Psoas muscle (tissue), 7 donors: ENCODE measurements at regions not wholly inside any gene's neighbourhood (a gene's known extent, or its start where the extent isn't known, plus 50 kb on each side); places are given as distances from the start of the nearest gene placed in this dataset.

Experiments used
- ATAC-seq, 4 donors: fragments of 200-7000 bp; cut with Tn5 transposase; one replicate each; pipeline ENCODE4 v1.9.1; 2020; ENCODE audit warnings: moderate library complexity in 3 of 4, mild to moderate bottlenecking in 2 of 4
- DNase-seq, 2 donors: peaks; one replicate each; pipeline ENCODE4 v3.0.0-alpha.2; 2020
- H3K27ac ChIP-seq: fragments of 200-600 bp; one replicate; pipeline ENCODE4 v1.8.0; 2022
- H3K27me3 ChIP-seq, 3 donors: fragments of 200-600 bp in 1 of 3; one replicate each; pipeline versions ENCODE4 v1.6.1 to v1.8.0; 2013 to 2022; ENCODE audit warnings: low read length in 2 of 3, mild to moderate bottlenecking in 2 of 3, moderate library complexity in 1 of 3; ENCODE audit not compliant: insufficient read depth in 3 of 3
- H3K36me3 ChIP-seq, 2 donors: fragments of 200-600 bp in 1 of 2; one replicate each; pipeline versions ENCODE4 v1.6.1 to v1.8.0; 2013 to 2022; ENCODE audit warnings: low read depth in 1 of 2, mild to moderate bottlenecking in 1 of 2, moderate library complexity in 1 of 2; ENCODE audit not compliant: insufficient read depth in 1 of 2
- H3K4me1 ChIP-seq: fragments of 200-600 bp; one replicate; pipeline ENCODE4 v1.8.0; 2022
- H3K4me3 ChIP-seq: fragments of 200-600 bp; one replicate; pipeline ENCODE4 v1.8.0; 2022; ENCODE audit warnings: mild to moderate bottlenecking
- H3K9me3 ChIP-seq: fragments of 200-600 bp; one replicate; pipeline ENCODE4 v1.8.0; 2022
- CTCF ChIP-seq: fragments of 200-600 bp; IDR thresholded peaks from one replicate; pipeline ENCODE4 v1.8.0; 2022; ENCODE audit warnings: antibody characterized with exemption
- WGBS, 3 donors: extraction: QIAGEN DNeasy Blood & Tissue Kit; methylation state at CpG; one replicate each; pipeline versions ENCODE4 v1.1.6 to v1.1.7; 2013; 5-methylcytosine and 5-hydroxymethylcytosine counted together
- intact Hi-C, 2 donors: fragments of 100-400 bp; cut with DNase I; formaldehyde crosslinking; loops; one replicate each; pipeline versions ENCODE4 v1.11.0 to v1.14.2; 2022
- donor health status: healthy with polysubstance abuse.
- donor health status: DM: no; HTN: no; CAD: no; lungs with moderate emphysema.
- donor health status: Bipolar disorder and iron deficiency.
- donor health status: healthy.
- donor health status: DM: yes; HTN: yes; CAD: no.
- donor health status: DM: no; HTN: no; CAD: no.
- donor health status: DM: yes; HTN: yes; CAD: no.

GRCh38 chr3:187947927-187948682 is 202.8 kb upstream of the BCL6 start:
- intact Hi-C loops = loop anchor here in 1 of 2 donors (5.0 kb wide), 1 partner anchor 201 kb away; the partner anchor contains the start of gene BCL6
- WGBS, 3 donors = 24 to 39% (median 25%) methylated on average over 5 of the region's 5 CpGs
- no peak for TF ChIP-seq CTCF
- Histone ChIP-seq H3K4me3 (peak overlapping the region; percentile 15), H3K9me3 (no peaks in the 10 kb centered on the region), H3K36me3 (no peaks in the 10 kb centered on the region), H3K27ac (peak overlapping the region; percentile 85), H3K27me3 (no peaks in the 10 kb centered on the region), H3K4me1 (peaks cover 42% of the 10 kb centered on the region)
- DNase-seq (peak in 1 of 2 donors; percentile 68), ATAC-seq (peak; percentile 93 to 97 (median 95))

- intact Hi-C loops = loop anchor here in 1 of 2 donors (5.0 kb wide), 1 partner anchor 202 kb away; the partner anchor contains the start of gene BCL6
- DNase-seq = no peak
Measured at GRCh38 chr3:187949093-187949820, 204.0 kb upstream of the BCL6 start.

GRCh38 chr3:187950671-187951070 is 203.3 kb upstream of the LPP start:
- Histone ChIP-seq H3K9me3 (no peaks in the 10 kb centered on the region), H3K4me3 (no peak overlapping the region), H3K27me3 (no peaks in the 10 kb centered on the region), H3K4me1 (peaks cover 53% of the 10 kb centered on the region), H3K27ac (peak overlapping the region; percentile 41), H3K36me3 (no peaks in the 10 kb centered on the region)
- intact Hi-C loops = loop anchor here in 1 of 2 donors (5.0 kb wide), 1 partner anchor 33 kb away; no protein-coding TSS in a partner anchor
- no peak for DNase-seq
- ATAC-seq = no peak
- WGBS, 3 donors = 90 to 96% (median 92%) methylated on average over 4 of the region's 4 CpGs
- TF ChIP-seq CTCF = no peak

More at GRCh38 chr3:187949093-187949820, 204.0 kb upstream of the BCL6 start:
- H3K4me1 ChIP-seq = peaks cover 39% of the 10 kb centered on the region
- no peak for TF ChIP-seq CTCF
- no peaks in the 10 kb centered on the region for H3K27me3 ChIP-seq
- WGBS, 3 donors = 70 to 82% (median 75%) methylated on average over 4 of the region's 4 CpGs
- peak in 1 of 4 donors; percentile 24 for ATAC-seq
- H3K36me3 ChIP-seq = no peaks in the 10 kb centered on the region
- H3K4me3 ChIP-seq = no peak overlapping the region
- H3K27ac ChIP-seq = peak overlapping the region; percentile 85
- H3K9me3 ChIP-seq = no peaks in the 10 kb centered on the region

GRCh38 chr3:187951452-187952190 is 202.3 kb upstream of the LPP start:
- H3K9me3 ChIP-seq = no peaks in the 10 kb centered on the region
- H3K27me3 ChIP-seq = no peaks in the 10 kb centered on the region
- H3K27ac ChIP-seq = peak overlapping the region; percentile 27
- no peaks in the 10 kb centered on the region for H3K36me3 ChIP-seq
- no peak for TF ChIP-seq CTCF
- intact Hi-C loops = loop anchor here in 1 of 2 donors (5.0 kb wide), 1 partner anchor 34 kb away; no protein-coding TSS in a partner anchor
- ATAC-seq (no peak), DNase-seq (no peak)
- WGBS, 3 donors = 39 to 62% (median 49%) methylated on average over 1 of the region's 1 CpG
- H3K4me3 ChIP-seq = no peak overlapping the region
- peaks cover 55% of the 10 kb centered on the region for H3K4me1 ChIP-seq
